ENCODE measurements at regions not wholly inside any gene's neighbourhood (a gene's known extent, or its start where the extent isn't known, plus 50 kb on each side); places are given as distances from the start of the nearest gene placed in this dataset.

DNA sequence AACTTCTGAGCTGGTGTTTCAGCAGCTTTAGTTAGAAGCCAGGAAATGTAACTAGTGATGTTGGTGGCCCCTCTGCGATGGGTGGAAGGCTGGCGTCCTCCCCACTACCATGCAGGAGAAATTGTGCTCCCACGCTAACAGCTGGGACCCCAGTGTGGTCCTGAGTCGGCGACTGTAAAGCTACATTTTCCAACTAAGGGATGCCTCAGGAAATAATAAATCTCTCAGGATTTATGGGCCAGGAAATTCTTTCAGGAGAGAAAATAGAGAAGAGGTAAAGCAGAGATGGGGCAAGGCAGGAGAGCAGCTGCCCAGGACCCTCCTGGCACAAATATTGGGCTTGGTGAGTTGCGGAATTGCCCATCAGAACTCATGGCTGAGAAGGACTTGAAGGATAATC lies 186.9 kb downstream of the OPA1 start:
- H3K27ac ChIP-seq: no peak overlapping the region
- no peak for DNase-seq (ENCODE audit: low read depth, low spot score)

DNA sequence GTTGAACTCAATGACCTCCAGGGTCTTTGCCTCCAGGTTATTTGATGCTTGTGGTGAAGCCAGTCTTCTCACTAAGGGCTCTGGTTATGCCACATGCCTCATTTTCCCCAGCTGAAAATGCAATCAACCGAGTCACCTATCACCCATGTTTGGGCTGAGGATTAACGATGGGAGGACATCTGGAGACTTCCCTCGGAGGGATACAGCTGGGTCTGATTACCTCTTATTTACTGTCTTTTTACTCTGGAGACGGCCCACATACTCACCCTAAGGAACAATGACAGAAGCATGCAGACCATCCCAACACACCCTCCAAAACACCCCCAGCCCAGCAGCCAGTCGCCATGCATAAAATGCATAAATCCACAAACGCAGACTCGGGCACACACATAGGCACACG lies 187.4 kb downstream of the OPA1 start:
- peak overlapping the region; percentile 91 for H3K27ac ChIP-seq

DNA sequence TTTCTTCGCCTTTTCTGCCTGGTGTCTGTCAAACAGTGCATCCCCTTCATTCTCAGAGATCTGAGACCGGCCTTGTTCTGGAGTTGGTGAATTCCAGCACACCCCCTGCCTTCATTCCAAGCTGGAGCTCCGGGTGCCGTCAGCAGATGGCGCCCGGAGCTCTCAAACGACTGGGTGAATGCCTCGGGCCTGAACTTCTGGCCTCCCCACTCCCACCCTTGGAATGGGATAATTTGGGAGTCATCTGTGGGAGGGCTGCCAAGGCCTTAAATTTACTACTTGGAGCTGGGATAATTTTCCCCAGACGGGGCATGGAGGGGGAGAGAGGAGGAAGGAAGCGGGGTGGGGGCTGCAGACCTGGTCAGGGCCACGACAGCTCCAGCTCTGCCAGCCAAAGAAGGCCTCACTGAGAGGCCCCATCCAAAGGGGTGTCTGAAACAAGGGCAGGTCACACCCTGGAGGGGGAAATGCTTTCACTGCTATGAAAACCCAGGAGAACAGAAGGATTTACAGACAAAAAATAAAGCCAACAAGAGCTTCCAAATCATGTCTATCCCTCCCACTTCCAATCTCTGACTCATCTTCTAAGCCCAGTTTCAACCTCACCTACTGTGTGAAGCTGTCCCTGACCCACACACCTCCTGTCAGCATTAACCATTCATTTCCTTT lies 187.9 kb downstream of the OPA1 start:
- DNase-seq (ENCODE audit: low read depth, low spot score): peak; percentile 83
- peak overlapping the region; percentile 91 for H3K27ac ChIP-seq

More for the DNA sequence above, 187.4 kb downstream of the OPA1 start:
- no peak for DNase-seq (ENCODE audit: low read depth, low spot score)

DNA sequence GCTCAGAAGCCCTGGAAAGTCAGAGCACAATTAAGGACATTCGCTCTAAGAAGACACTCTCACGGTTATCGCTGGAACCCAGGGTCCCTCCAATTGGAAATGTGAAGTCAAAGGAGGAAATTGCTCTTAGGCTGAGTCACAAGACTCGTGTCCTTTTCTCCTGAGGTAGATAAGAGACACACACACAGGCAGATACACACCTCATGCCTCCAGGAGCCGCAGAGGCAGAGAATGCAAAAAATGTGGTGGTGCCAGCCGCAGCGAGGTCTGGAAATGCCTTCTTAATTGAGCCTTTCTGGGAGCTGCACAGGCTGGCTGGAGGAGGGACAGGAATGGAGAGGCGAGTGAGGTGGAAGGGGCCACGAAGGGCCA lies 189.3 kb downstream of the OPA1 start:
- DNase-seq (ENCODE audit: low read depth, low spot score): peak; percentile 78
- peak overlapping the region; percentile 91 for H3K27ac ChIP-seq

DNA sequence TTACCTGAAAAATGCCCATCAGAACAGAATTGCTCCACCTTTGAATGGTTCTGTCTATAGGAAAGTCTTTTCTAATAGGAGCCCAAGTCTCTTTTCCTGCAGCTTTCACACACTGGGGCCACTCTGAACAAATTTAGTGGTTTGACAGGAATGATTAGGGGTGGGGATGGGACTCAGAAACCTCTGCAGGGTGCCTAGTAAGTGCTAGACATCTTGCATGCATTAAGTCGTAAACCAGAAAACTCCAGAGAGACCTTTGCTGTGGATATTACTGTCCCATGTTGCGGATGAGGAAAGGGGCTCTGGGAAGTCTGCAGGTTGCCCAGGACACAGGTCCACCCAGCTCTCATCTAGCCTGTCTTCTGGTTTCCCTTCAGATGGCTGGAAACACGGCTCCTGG lies 189.7 kb downstream of the OPA1 start:
- H3K27ac ChIP-seq: peak overlapping the region; percentile 91
- no peak for DNase-seq (ENCODE audit: low read depth, low spot score)

DNA sequence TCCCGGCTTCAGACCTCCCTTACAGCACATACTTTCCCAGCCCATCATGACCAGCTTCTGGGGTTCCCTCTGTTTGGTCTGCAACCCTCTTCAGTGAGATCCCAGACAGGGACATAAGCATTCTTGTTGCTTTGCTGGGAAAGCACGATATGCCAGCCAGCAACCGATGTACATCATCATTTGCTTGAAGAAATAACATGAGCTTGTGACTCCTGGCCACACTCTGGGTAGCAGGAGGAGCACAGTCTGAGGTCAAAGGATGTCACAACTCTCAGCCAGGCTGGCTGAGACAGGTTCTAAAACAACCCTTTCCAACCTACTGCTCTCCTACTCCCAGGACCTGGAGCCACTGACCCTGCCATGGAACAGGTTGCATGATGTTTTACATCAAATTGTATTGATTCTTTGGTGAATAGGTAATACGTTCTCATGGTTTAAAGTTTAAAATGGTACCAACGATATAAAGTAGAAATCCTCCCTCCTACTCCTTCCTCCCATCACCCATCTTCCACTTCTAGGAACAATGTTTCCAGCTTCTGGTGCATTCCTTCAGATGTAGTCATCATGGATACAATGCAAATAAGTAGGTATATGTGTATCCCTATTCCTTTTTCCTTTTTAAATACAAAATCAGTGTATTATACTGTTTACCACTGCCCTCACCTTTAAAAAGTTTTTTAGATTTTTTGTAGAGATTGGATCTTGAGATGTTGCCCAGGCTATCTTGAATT lies 190.3 kb downstream of the OPA1 start:
- H3K27ac ChIP-seq: peak overlapping the region; percentile 91
- DNase-seq (ENCODE audit: low read depth, low spot score): no peak

DNA sequence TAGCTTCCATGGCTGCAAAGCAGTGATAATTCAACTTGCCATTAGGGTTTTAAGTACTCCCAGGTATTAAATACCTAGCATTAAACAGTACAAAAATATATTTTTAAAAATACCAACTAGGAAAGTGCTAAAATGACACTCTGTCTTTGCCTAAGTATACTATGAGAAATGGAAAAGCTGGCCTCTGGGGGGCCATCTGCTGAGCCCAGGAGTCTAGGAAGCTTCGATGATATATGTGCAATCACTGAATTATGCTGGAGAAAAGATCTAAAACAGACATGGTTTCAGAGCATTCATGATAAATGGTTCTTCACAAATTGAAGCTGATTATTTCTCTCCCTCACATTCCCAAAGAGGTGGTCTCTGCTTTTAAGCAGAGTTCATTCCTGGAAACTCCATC lies 191.8 kb downstream of the OPA1 start:
- DNase-seq (ENCODE audit: low read depth, low spot score): no peak
- H3K27ac ChIP-seq: no peak overlapping the region

DNA sequence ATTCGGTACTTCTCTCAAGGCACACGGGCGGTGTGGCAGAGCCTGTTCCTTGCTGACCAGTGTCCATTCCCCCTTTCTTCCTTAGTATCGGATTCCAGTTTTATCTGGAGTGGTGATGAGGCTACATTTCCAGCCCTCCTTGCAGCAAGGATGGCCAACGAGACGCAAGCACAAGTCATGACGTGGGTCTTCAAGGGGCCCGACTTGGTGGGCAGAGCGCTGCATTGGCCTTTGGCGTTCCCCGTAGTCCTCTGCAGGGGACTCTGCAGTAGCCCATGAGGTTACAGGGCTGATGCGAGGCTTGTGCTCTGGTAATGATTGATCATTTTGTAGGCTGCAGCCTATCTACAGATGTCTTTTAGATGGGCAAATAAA lies 194.5 kb downstream of the OPA1 start:
- H3K27ac ChIP-seq: no peak overlapping the region
- no peak for DNase-seq (ENCODE audit: low read depth, low spot score)

DNA sequence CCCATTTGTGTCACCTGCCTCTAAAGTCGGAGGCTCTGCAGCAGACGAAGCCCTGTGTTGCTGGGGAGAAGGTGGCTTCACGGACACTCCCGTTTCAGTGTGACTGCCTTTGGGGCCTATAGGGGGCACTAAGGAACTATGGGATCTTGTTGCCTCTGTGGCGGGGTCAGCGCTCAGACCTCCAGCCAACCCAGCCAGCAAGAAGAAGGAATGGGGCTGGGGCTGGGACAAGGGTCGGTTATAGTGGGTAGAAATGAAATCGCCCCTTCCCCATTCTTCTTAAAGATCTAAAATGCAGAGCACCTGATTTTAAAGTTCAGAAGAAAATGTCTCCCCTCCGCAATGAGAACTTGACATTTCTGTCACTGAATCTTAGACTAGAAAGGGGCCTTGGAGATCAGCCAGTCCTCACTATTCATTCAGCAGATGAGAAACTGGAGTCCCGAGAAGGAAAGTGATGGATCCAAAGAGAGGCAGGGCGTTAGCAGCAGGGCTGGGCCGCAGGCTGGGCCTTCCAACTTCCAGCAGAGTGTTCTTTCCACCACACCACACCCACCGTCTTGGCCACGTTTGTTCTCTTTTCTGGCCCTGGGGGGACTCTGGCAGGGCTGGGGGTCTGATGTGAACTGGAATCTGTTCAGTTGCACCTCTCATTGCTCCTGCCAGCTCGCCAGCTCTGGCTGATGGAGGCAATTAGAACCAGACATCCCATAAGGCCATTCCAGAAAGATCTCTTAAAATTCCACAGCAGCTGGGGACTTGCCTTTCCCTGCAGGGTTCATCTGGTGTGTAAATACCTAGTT lies 195.4 kb downstream of the OPA1 start:
- H3K27ac ChIP-seq: no peak overlapping the region
- DNase-seq (ENCODE audit: low read depth, low spot score): no peak

DNA sequence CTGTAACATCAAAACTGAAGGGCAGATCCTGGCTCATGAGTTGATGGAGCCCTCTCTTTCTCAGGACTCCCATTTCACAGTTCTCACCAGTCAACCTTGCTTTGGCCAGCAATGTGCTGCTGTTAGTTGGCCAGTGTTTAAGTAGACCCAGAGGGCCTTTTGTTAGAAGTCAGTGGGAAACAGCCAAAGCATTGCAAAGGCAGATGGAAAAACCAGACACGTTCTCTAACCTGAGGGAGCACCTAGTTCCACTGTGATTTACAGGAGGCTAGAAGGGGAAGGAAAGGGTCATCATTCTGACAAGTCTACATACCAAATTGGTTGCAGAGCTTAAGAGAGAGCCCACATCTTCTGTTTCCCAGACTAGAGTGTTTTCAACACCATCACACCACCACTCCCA lies 196.4 kb downstream of the OPA1 start:
- no peak for DNase-seq (ENCODE audit: low read depth, low spot score)
- H3K27ac ChIP-seq: no peak overlapping the region

DNA sequence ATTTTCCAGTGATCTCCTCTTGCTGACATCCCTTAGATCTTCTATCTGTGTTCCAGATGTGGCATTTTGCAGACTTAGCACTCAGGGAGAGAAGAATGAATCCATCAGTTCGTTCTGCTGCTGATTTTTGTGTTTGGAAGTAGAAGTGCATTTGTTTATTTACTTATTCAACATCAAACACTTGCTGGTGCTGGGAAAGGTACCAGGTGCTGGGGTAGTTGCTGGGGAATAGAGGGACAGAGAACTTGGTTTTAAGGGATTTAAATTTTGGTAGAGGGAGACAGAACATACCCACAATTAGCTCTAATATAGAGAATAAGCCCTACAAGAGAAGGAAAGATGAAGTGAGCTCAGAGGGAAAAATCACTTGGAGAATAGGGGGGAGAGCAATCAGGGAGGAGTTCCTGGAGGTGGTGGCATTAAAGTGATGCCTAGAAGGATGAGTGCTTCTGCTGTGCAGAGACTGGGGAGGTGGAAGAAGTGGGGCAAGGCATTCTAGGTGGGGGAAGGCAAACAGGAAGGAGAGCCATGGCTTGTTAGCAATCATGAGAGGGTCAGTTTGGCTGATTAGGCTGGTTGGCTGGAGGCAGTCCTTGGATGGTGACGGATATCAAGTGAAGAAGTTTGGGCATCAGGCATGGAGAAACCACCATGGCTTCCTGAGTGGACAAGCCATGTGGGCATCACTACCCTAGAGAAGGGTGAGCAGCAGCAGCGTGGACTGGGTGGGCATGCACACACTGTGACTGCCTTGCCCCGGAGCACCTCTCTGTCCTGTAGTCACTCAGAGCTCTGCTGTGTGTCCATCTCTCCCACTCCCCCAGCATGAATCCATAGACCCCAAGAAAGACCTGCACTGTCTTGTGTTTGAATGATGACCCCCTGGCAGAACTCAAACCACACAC lies 197.3 kb downstream of the OPA1 start:
- DNase-seq (ENCODE audit: low read depth, low spot score): no peak
- H3K27ac ChIP-seq: peak overlapping the region; percentile 61

DNA sequence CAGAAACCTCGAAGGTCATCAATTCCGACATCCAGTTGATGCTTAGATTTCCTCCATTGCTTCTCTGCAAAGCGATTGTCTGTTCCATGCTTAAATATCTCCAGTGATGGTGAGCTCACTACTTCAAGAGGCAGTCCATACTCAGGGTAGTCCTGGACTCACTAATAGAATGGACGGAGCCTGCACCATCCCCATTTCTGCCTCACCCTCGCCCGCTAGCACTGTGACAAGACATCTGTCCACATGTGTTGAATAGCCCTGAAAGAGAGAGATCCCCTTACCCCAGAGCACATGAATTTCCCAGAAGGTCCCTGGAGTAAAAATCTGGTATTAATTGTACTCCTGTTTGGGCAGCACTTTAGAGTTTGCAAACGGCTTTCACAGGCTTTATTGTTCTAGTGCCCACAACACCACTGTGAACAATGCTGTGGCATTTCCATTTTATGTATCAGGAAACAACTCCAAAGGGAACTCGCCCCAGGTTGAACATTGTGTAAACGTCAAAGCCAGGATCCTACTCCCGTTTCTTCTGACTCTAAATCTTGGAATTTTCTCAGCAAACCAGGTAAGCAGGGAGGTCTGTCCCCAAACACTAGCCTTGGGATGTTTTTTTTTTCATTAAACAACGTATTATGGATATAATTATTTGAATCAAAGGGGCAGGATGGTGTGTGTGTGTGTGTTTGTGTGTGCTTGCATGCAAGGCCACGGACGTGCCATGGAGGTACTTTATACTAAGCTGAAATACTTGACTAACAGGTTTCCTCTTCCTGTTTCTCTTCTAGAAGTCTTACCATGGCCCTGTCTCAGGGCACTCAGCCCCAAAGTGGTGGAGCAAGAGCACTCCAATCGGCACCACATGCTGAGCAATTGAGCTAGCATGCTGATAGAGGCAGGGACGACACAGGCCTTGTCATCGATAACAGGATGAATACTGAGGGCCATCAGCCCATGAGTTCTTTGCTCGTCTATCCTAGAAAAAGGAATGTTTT lies 198.3 kb downstream of the OPA1 start:
- H3K27ac ChIP-seq: peak overlapping the region; percentile 61
- DNase-seq (ENCODE audit: low read depth, low spot score): peak; percentile 77

DNA sequence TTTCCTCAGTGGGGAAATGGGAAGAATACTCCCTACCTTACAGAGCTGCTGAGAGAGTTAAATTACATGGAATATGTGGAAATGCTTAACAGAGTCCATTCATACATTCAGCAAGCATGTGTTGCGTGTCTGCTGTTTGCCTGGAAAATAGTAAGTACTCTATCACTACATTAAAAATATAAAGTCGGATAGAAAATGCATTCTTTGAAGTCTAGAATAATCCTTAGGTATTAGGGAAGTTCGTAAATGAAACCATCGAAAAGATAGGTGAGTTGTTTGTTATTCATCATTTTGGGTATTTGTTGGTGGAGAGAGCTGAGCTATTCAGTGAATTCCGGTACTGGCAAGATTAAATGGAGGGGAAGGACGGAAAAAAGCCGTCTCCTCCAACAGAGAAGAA lies 200.1 kb downstream of the OPA1 start:
- no peak overlapping the region for H3K27ac ChIP-seq
- no peak for DNase-seq (ENCODE audit: low read depth, low spot score)

DNA sequence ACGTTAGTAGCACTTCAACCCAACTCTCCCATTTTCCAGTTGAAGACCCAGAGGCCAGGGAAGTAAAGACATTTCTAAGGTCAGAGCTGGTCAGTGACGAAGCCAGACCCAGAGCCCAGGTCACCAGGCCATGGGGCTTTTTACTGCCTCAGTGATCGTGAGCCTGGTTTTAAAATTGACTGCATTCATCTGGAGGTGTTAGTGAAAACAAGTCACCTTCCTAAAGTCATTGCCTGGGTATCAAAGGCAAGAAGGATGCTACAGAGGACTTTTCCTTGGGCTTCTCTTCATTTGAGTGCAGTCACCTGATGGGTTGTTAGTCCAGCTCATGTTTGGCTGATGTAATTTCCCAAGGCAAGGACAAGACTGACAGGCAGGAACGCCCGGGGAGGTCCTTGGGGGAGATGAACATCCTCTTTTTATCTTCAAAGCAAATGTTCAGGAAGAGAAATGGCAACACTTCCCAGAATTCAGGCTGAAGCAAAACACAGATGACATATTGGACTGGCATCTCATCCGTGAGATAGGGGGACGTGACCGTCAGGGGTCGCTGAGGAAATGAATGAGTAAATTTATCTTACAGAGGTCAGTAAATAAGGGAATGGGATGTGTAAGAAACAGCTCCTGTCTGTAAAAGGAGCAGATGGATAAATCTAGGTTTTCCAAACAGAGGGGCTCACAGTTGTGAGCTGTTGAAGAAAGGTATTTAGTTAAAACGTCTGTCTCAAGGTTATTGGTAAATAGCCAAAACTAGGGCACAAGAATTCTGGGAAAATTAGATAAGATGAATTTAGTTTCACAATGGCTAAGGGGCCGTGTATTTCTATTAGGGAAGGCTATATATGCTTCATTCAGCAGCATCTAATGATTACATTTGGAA lies 201.2 kb downstream of the OPA1 start:
- H3K27ac ChIP-seq: no peak overlapping the region
- DNase-seq (ENCODE audit: low read depth, low spot score): no peak

DNA sequence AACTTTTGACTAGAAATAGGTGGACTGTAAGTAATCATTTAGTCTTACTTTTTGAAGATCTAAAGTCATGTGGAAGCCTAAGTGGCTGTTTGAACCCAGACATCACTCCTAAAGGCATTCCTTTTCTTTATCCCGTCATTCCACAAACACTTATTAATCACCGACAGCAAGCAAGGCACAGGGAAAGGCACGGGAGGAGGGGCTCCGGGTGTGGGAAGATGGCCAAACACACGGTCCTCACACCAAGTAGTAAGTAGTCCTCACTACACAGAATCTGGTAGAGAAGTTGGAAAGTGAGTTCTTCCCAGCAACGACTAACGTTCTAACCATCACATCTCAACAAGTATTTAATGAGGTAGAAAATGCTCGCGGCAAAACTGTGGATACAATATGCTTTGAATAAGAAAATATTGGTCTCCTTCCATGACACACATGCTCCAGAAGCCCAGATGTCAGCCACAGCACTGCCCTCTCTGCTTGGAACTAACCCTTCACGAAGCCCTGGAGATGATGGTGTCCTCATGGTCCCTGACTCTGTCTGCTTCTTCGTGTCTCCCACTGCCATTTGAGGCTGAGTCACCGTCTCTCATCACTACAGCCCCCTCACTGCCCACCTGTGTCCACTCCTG lies 202.2 kb downstream of the OPA1 start:
- DNase-seq (ENCODE audit: low read depth, low spot score): no peak
- H3K27ac ChIP-seq: no peak overlapping the region

DNA sequence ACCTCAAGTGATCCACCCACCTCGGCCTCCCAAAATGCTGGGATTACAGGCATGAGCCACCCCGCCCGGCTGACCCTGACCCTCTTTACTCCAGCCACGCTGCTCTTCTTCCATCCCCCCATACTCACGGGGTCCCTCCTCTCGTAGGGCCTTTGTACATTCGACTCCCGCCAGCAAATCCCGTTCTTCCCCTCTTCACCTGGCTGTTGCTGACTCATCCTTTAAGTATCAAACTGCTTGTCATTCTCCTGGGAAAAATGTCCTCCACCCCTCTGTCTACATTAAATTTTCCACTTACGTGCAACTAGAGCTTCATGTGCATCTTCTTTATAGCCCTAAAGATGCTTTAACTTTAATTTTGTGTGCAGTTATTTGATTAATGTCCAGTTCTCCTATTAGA lies 203.1 kb downstream of the OPA1 start:
- no peak for DNase-seq (ENCODE audit: low read depth, low spot score)

DNA sequence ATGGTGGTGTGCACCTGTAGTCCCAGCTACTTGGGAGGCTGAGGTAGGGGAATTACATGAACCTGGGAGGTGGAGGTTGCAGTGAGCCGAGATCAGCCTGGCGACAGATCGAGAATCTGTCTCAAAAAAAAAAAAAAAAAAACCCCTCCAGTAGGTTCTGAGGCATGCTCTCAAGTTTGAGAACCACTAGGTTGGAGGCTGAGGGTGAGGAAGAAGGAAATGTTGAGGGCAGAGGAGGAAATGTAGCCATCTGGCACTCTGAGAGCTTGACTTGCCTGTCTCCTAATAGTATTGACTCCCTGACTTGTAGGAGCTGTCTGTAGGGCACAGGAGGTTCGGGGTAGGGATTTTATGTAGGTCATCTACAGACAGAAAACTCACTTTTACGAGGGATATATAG lies 204.6 kb downstream of the OPA1 start:
- no peak overlapping the region for H3K27ac ChIP-seq
- DNase-seq (ENCODE audit: low read depth, low spot score): no peak

More for the DNA sequence above, 203.1 kb downstream of the OPA1 start:
- no peak overlapping the region for H3K27ac ChIP-seq

DNA sequence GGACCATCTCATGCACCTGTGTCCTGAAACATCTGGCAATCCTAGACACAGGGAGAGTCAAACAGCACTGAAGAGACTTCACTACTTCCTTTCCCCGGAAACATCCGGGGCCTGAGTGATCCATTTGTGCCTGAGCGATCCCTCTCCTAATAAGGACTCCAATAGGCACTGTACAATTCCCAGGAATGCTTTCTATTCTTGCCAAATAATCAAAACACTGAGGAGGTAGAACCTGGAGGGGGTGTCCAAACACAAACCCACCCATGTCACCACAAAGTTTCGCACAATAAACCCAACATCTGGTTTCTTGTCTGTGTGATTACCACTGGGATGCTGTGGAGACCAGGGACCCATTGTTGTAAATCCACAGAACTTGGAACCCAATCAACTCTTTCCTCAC lies 205.0 kb downstream of the OPA1 start:
- no peak overlapping the region for H3K27ac ChIP-seq
- no peak for DNase-seq (ENCODE audit: low read depth, low spot score)

Measured in epithelial cell of prostate (primary cell).